GM23338 (cell line): ENCODE measurements at regions not wholly inside any gene's neighbourhood (a gene's known extent, or its start where the extent isn't known, plus 50 kb on each side); places are given as distances from the start of the nearest gene placed in this dataset.
A peak's percentile ranks its signal among the peaks of the same experiment; 100 is the strongest.

Source experiments
- ATAC-seq: fragments of 200-7000 bp; cut with Tn5 transposase; 3 replicates; pipeline ENCODE4 v1.9.1; 2020
- DNase-seq: peaks from one replicate; pipeline ENCODE4 v3.0.0-alpha.2; 2015; ENCODE audit warnings: low spot score
- H2AFZ ChIP-seq: fragments of 200-600 bp; sonication (generic); 2 replicates; pipeline ENCODE4 v1.8.0; 2016; ENCODE audit warnings: antibody characterized with exemption, mild to moderate bottlenecking, moderate library complexity
- H3F3A ChIP-seq: fragments of 200-600 bp; sonication (generic); replicated peaks from 2 replicates; pipeline ENCODE4 v1.8.0; 2017; ENCODE audit warnings: antibody characterized with exemption, mixed run types, low read depth
- H3K27ac ChIP-seq: fragments of 200-600 bp; sonication (generic); 2 replicates; pipeline ENCODE4 v1.6.1; 2016; ENCODE audit warnings: low read depth
- H3K27me3 ChIP-seq: fragments of 200-600 bp; sonication (generic); 2 replicates; pipeline ENCODE4 v1.8.0; 2016; ENCODE audit warnings: mild to moderate bottlenecking, mixed run types, moderate library complexity; ENCODE audit not compliant: insufficient read depth
- H3K36me3 ChIP-seq: fragments of 200-600 bp; sonication (generic); 2 replicates; pipeline ENCODE4 v1.8.0; 2016; ENCODE audit warnings: mild to moderate bottlenecking; ENCODE audit not compliant: insufficient read depth
- H3K4me1 ChIP-seq: fragments of 200-600 bp; sonication (generic); 2 replicates; pipeline ENCODE4 v1.8.0; 2016; ENCODE audit warnings: mild to moderate bottlenecking, moderate library complexity; ENCODE audit not compliant: insufficient read depth
- H3K4me2 ChIP-seq: fragments of 200-600 bp; sonication (generic); 2 replicates; pipeline ENCODE4 v1.7.1; 2017; ENCODE audit warnings: mixed run types
- H3K4me3 ChIP-seq: fragments of 200-600 bp; sonication (generic); 2 replicates; pipeline ENCODE4 v1.6.1; 2016; ENCODE audit warnings: mixed run types
- H3K79me2 ChIP-seq: fragments of 200-600 bp; sonication (generic); replicated peaks from 2 replicates; pipeline ENCODE4 v1.8.0; 2017; ENCODE audit warnings: mild to moderate bottlenecking; ENCODE audit not compliant: insufficient read depth
- H3K9me2 ChIP-seq: fragments of 200-600 bp; sonication (generic); 2 replicates; pipeline ENCODE4 v1.8.0; 2017; ENCODE audit not compliant: insufficient read depth
- H4K20me1 ChIP-seq: fragments of 200-600 bp; sonication (generic); replicated peaks from 2 replicates; pipeline ENCODE4 v1.8.0; 2017; ENCODE audit warnings: mild to moderate bottlenecking; ENCODE audit not compliant: insufficient read depth
- H3K27ac Mint-ChIP-seq: 2 replicates; pipeline ENCODE4 v1.8.0; 2020; ENCODE audit warnings: inconsistent platforms, mild to moderate bottlenecking, moderate library complexity, mixed read lengths
- H3K27me3 Mint-ChIP-seq: 3 replicates; pipeline ENCODE4 v1.8.0; 2022; ENCODE audit warnings: low read depth, mild to moderate bottlenecking, moderate library complexity, mixed read lengths, inconsistent platforms; ENCODE audit not compliant: insufficient read depth, poor library complexity
- H3K36me3 Mint-ChIP-seq: 3 replicates; pipeline ENCODE4 v1.8.0; 2021; ENCODE audit warnings: low read depth, mild to moderate bottlenecking, inconsistent platforms, moderate library complexity, mixed read lengths
- H3K4me1 Mint-ChIP-seq: 3 replicates; pipeline ENCODE4 v1.8.0; 2020; ENCODE audit warnings: mild to moderate bottlenecking, inconsistent platforms, mixed read lengths
- H3K4me3 Mint-ChIP-seq: 3 replicates; pipeline ENCODE4 v1.8.0; 2021; ENCODE audit warnings: moderate library complexity, mild to moderate bottlenecking, inconsistent platforms, mixed read lengths
- H3K9me3 Mint-ChIP-seq: 3 replicates; pipeline ENCODE4 v1.8.0; 2020; ENCODE audit warnings: moderate library complexity, mild to moderate bottlenecking, inconsistent platforms, mixed read lengths
- CREB1 ChIP-seq: fragments of 250-450 bp; sonication (Bioruptor Pico); IDR thresholded peaks from 2 replicates; pipeline ENCODE4 v1.5.0; 2020; ENCODE audit warnings: low read depth, mild to moderate bottlenecking, moderate library complexity
- EZH2phosphoT487 ChIP-seq: fragments of 200-600 bp; sonication (generic); IDR thresholded peaks from one replicate; pipeline ENCODE4 v1.8.1; 2018; ENCODE audit warnings: antibody characterized with exemption; ENCODE audit not compliant: unreplicated experiment
- JUNB ChIP-seq: IDR thresholded peaks from one replicate; pipeline ENCODE4 v1.6.1; 2016; ENCODE audit warnings: antibody characterized with exemption; ENCODE audit not compliant: unreplicated experiment
- NANOG ChIP-seq: IDR thresholded peaks from 2 replicates; pipeline ENCODE4 v1.6.1; 2016; ENCODE audit warnings: antibody characterized with exemption, borderline replicate concordance
- POLR2AphosphoS5 ChIP-seq: IDR thresholded peaks from 2 replicates; pipeline ENCODE4 v1.6.1; 2016; ENCODE audit warnings: antibody characterized with exemption, low read depth
- STAT1 ChIP-seq: IDR thresholded peaks from one replicate; pipeline ENCODE4 v1.6.1; 2016; ENCODE audit warnings: antibody characterized with exemption; ENCODE audit not compliant: unreplicated experiment
- ZNF114 ChIP-seq: fragments of 250-450 bp; sonication (Bioruptor Pico); IDR thresholded peaks from 2 replicates; pipeline ENCODE4 v1.5.0; 2020; ENCODE audit warnings: mild to moderate bottlenecking, moderate library complexity
- ZNF331 ChIP-seq: fragments of 250-450 bp; sonication (Bioruptor Pico); IDR thresholded peaks from 2 replicates; pipeline ENCODE4 v1.5.0; 2020; ENCODE audit warnings: low read depth, mild to moderate bottlenecking, moderate library complexity
- TF ChIP-seq, protein P1 (sequence below), 2 experiments: fragments of 200-600 bp in 1 of 2; sonication (generic) in 1 of 2; conservative IDR thresholded peaks; 2 replicates each; pipeline versions ENCODE4 v1.5.1 to v1.6.1; 2016 to 2017; ENCODE audit warnings: antibody characterized with exemption in 2 of 2, low read depth in 2 of 2, mild to moderate bottlenecking in 2 of 2, moderate library complexity in 1 of 2
- TF ChIP-seq, protein P2 (sequence below): IDR thresholded peaks from one replicate; pipeline ENCODE4 v1.6.1; 2018; ENCODE audit warnings: antibody characterized with exemption; ENCODE audit not compliant: unreplicated experiment

DNA sequence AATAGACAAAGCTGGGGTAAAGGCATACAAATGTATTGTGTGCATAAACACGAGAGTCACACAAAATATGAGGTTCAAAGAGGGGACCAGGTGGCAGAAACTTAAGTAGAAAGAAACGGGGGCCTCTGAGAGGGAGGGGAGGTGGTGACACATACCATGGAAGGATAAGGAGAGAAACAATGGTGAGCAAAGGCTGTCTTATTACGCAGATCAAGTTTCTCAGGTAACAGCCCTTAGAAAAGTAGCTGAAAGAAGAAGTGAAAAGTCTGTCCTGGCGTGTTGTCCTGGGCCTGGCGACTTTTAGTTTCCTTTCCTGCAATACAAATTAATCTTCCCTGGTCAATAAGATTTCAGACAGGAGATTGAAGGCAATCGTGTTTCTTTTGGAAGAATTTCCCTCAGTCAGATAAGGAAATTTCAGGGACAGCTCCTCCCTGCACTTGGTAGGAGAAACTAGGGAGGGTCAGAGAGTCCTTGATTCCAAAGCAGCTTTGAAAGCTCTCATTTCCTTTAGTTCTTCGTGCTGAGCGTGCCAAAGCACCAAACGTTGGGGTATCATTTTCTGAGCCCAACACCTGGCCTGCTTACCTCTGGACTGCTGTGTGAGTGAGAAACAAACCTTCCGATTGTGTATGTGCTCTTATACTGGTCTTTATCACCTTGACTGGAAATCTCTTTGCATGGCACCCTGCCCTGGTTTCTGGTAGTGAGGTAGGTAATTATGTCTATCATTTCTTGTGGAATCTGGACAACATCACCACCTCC lies 676.7 kb upstream of the LCORL start (continued):
- no peak for TF ChIP-seq EZH2phosphoT487
- no peak for TF ChIP-seq JUNB
- TF ChIP-seq CREB1 (CRISPR knock-in tag) = no peak
- TF ChIP-seq ZNF331 (CRISPR knock-in tag) = no peak
- no peak for TF ChIP-seq NANOG

DNA sequence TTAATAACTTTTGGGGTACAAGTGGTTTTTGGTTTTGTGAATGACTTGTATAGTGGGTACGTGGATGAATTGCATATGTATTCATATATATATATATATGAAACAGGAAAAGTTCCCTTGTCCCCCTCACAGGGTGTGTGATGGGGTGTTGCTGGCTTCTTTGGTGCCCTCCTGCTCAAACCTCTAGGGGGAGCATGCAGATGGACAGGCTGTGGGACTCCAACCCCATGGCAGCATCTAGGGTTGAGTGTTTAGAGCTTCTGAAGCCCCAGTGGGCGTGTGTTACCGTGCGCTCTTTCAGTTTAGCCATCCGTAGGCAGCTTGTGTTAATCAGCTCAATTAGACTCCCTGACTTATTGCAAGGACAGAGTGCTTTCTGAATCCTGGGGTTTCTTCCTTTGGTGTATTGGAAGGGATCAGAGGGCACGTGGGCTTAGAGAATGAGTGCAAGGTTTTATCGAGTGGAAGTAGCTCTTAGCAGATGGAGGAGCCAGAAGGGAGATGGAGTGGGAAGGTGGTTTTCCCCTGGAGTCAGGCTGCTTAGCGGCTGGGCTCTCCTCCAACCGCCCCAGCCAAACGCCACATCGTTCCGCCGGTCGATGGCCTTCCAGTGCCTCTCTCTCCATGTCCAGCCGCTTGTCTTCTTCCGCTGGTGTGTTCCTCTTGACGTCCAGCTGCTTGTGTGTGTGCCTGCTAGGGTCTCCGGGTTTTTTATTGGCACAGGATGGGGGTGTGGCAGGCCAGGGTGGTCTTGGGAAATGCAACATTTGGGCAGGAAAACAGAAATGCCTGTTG lies 674.4 kb upstream of the LCORL start:
- Histone ChIP-seq H3K27me3 (no peaks in the 10 kb centered on the region), H3K9me2 (no peaks in the 10 kb centered on the region; the same call in 1 of the 2 replicates), H3K4me2 (no peak overlapping the region), H2AFZ (no peak overlapping the region), H3K36me3 (no peaks in the 10 kb centered on the region), H4K20me1 (no peaks in the 10 kb centered on the region), H3K4me1 (peaks cover 47% of the 10 kb centered on the region), H3K27ac (no peak overlapping the region), H3K79me2 (no peaks in the 10 kb centered on the region), H3K4me3 (no peak overlapping the region), H3F3A (peaks cover 6% of the 10 kb centered on the region)
- Mint-ChIP-seq H3K4me3 (no peak overlapping the region), H3K36me3 (peaks cover 15% of the 10 kb centered on the region; the same call in 2 of the 3 replicates), H3K27me3 (peaks cover 2% of the 10 kb centered on the region), H3K9me3 (peaks cover 6% of the 10 kb centered on the region; the same call in 2 of the 3 replicates), H3K4me1 (peaks cover 41% of the 10 kb centered on the region), H3K27ac (no peak overlapping the region; the same call in 1 of the 2 replicates)
- TF ChIP-seq CREB1 (CRISPR knock-in tag) = no peak
- TF ChIP-seq, protein P1, sequence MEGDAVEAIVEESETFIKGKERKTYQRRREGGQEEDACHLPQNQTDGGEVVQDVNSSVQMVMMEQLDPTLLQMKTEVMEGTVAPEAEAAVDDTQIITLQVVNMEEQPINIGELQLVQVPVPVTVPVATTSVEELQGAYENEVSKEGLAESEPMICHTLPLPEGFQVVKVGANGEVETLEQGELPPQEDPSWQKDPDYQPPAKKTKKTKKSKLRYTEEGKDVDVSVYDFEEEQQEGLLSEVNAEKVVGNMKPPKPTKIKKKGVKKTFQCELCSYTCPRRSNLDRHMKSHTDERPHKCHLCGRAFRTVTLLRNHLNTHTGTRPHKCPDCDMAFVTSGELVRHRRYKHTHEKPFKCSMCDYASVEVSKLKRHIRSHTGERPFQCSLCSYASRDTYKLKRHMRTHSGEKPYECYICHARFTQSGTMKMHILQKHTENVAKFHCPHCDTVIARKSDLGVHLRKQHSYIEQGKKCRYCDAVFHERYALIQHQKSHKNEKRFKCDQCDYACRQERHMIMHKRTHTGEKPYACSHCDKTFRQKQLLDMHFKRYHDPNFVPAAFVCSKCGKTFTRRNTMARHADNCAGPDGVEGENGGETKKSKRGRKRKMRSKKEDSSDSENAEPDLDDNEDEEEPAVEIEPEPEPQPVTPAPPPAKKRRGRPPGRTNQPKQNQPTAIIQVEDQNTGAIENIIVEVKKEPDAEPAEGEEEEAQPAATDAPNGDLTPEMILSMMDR (conservative IDR thresholded peaks at IDR 0.05; ENCODE audit: low read depth in 2 of 2) = peak; percentile 52 to 68
- peak; percentile 47 for DNase-seq
- ATAC-seq = no peak

DNA sequence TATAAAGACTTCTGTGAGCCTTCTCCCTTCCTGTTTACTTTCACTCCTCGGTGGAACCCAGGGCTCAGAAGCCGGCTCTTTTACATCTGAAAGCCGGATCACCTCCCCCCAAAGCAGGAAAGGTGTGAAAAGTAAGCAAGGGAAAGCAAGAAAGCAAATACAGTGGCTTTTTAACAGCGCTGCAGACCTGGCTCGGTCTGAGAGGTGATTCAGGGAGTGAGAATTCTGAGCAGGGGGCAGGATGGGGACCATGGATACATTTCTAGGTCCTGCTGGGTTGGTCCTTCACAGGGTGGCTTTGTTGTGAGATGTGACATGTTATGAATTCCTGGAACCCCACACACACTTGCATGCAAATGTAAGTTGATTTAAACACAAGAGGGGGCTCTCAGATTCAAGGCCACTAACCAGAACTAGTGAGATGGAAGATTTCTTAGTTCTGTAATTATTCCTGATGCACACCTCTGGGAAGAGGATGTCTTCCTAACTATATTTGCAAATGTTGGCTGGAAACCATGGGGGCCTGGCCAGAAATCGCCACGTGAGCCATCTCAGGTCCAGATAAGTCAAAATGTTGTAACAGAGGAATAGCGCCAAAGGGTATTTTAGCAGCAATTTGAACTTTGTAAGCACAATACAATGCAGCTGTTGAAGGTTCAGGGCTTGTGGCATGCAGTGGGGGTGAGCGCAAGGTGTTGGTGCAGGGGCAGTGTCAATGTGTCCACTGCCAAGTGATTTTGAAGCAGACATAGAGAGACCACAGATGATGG lies 670.1 kb upstream of the LCORL start:
- peak; percentile 94 for ATAC-seq
- peak; percentile 95 for DNase-seq
- H3K4me1 Mint-ChIP-seq = peaks cover 45% of the 10 kb centered on the region
- TF ChIP-seq, protein P2, sequence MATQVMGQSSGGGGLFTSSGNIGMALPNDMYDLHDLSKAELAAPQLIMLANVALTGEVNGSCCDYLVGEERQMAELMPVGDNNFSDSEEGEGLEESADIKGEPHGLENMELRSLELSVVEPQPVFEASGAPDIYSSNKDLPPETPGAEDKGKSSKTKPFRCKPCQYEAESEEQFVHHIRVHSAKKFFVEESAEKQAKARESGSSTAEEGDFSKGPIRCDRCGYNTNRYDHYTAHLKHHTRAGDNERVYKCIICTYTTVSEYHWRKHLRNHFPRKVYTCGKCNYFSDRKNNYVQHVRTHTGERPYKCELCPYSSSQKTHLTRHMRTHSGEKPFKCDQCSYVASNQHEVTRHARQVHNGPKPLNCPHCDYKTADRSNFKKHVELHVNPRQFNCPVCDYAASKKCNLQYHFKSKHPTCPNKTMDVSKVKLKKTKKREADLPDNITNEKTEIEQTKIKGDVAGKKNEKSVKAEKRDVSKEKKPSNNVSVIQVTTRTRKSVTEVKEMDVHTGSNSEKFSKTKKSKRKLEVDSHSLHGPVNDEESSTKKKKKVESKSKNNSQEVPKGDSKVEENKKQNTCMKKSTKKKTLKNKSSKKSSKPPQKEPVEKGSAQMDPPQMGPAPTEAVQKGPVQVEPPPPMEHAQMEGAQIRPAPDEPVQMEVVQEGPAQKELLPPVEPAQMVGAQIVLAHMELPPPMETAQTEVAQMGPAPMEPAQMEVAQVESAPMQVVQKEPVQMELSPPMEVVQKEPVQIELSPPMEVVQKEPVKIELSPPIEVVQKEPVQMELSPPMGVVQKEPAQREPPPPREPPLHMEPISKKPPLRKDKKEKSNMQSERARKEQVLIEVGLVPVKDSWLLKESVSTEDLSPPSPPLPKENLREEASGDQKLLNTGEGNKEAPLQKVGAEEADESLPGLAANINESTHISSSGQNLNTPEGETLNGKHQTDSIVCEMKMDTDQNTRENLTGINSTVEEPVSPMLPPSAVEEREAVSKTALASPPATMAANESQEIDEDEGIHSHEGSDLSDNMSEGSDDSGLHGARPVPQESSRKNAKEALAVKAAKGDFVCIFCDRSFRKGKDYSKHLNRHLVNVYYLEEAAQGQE = no peak
- TF ChIP-seq EZH2phosphoT487 (no peak), ZNF331 (CRISPR knock-in tag) (no peak), ZNF114 (CRISPR knock-in tag) (no peak), POLR2AphosphoS5 (no peak), STAT1 (no peak), CREB1 (CRISPR knock-in tag) (peak; percentile 40)
- TF ChIP-seq, protein P1 (conservative IDR thresholded peaks at IDR 0.05; ENCODE audit: low read depth in 2 of 2) = no peak

More for the DNA sequence above, 670.1 kb upstream of the LCORL start:
- peaks cover 6% of the 10 kb centered on the region; the same call in 1 of the 3 replicates for H3K9me3 Mint-ChIP-seq
- Histone ChIP-seq H3K36me3 (no peaks in the 10 kb centered on the region), H4K20me1 (no peaks in the 10 kb centered on the region), H3K4me3 (peak overlapping the region; percentile 2; the same call in 1 of the 2 replicates), H3K4me2 (peak overlapping the region; percentile 47), H3K4me1 (peaks cover 36% of the 10 kb centered on the region), H3K27me3 (no peaks in the 10 kb centered on the region), H3K79me2 (no peaks in the 10 kb centered on the region), H3K27ac (peak overlapping the region; percentile 98), H2AFZ (no peak overlapping the region), H3K9me2 (no peaks in the 10 kb centered on the region), H3F3A (peaks cover 6% of the 10 kb centered on the region)
- peak overlapping the region; percentile 35; the same call in 2 of the 3 replicates for H3K4me3 Mint-ChIP-seq
- H3K36me3 Mint-ChIP-seq = peaks cover 15% of the 10 kb centered on the region; the same call in 2 of the 3 replicates
- H3K27me3 Mint-ChIP-seq = peaks cover 2% of the 10 kb centered on the region
- peak overlapping the region; percentile 80 for H3K27ac Mint-ChIP-seq
